LHCN-M2 (cell line): ENCODE measurements at regions not wholly inside any gene's neighbourhood (a gene's known extent, or its start where the extent isn't known, plus 50 kb on each side); places are given as distances from the start of the nearest gene placed in this dataset.
A peak's percentile ranks its signal among the peaks of the same experiment; 100 is the strongest.
"Not testable (repeated sequence)": the region's sequence is repeated elsewhere in the genome, so short reads cannot be mapped to it uniquely, and the experiment has no call there.

Experiments used
- DNase-seq: peaks from one replicate; pipeline ENCODE4 v3.0.0-alpha.2; 2012; ENCODE audit warnings: low read depth

DNA sequence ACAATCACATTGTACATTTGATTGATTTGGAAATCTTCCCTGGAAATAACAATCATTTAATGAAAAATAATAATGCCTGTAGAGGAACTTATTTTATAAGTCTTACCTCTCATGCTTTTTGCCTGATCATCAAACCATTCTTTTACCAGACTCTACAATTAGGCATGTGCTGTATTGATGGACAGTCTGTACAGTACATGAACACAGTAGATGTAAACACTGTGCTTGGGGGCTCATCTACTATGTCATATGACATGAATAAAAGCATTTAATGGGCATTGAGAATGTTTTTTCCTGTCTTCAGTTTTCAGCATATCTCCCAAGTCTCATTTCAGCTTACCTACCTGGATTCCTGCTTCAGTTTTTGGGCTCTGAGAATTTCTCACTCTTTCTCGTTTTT is 1070.9 kb downstream of the STIM2 start:
- no peak for DNase-seq

DNA sequence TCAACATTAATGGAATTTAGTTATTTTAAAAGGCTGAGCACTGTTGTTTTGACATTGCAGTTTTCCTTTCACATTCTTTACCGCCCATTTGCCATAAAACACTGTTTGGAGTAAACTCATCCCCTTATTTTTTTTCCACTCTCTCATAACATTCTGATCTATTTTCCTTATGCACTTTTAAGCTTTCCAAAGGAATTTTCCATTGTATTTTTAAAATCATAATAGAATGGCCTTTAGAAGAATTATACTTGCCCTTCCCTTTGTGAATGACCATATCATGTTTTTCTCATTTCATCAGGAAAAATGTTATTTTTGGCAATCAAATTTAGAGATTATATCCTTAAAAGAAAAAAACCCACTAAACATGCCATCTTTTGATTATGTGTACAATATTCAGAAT is 1074.2 kb downstream of the STIM2 start:
- DNase-seq: no peak

DNA sequence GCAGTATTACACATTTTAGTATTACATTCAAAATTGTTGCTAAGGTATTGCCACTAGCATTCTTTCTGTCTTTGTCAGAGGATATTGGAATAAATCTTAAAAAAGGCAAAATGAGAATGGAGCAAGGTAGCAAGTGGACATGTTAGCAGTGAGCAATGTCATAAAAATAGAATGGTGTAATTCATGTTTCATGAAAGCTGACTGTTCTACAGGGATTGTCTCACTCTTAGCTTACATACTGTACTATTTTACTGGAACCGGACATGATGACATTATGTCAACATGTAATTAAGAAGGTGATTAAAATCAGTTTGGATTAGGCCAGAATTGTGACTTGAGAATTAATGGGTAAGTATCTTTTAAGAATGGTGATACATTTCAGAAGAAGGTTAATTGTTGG is 1086.2 kb downstream of the STIM2 start:
- DNase-seq: no peak

DNA sequence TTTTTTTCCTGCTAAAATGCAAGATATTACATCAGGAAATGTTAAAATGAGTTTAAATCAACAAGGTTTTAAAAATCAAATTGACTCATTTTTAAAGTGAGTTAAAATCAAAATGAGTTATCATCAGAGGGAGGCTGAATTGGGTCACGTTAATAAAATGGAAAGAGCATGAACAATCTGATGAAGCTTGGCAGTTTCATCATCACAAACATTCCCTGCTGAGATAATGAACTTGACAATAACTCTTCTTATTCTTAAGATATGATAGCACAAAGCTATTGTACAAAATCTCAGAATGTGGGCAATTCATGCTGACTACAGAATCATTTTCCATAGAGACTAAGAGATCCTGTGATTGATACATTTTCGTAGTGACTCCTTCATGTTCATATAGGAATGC is 1086.7 kb downstream of the STIM2 start:
- DNase-seq: no peak

GRCh38 chr4:27964095-27964494 is 1103.5 kb downstream of the STIM2 start:
- no peak for DNase-seq

DNA sequence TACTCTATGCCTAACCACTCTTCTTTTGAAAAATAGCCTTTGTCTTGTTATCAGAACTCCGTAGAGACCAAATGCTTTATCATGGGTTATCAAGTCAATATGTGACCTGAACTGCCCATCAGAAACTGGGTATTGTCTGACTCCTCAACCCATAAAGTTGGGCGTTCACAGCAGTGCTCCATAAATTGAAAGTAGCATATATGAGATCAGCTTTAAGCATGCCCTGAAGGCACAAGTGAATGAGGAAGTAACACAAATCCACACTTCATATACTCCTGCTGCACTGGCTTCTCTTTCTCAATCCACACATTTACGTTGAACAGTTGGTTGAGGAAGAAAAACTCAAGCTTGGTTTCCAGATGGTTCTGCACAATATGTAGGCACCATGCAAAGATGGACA is 1106.0 kb downstream of the STIM2 start:
- DNase-seq: no peak

GRCh38 chr4:27973056-27973455 is 1112.4 kb downstream of the STIM2 start:
- no peak for DNase-seq

DNA sequence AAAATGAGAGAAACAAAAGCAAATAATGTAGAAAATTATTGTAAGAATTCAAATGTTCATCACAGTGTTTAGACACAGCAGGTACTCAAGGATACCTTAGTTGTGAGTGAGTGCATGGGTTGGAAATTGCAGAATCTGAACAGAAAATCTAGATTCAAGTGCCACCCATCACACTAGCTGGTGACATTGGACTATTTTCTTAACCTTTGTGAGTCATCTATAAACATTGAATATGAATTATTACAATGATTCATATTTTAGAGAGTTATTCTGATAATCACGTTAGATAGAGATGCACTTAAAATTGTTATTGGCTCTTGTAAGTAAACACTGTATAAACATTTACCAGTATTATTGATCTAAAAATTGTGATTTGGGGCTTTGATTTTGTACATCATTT is 1113.1 kb downstream of the STIM2 start:
- DNase-seq: no peak

DNA sequence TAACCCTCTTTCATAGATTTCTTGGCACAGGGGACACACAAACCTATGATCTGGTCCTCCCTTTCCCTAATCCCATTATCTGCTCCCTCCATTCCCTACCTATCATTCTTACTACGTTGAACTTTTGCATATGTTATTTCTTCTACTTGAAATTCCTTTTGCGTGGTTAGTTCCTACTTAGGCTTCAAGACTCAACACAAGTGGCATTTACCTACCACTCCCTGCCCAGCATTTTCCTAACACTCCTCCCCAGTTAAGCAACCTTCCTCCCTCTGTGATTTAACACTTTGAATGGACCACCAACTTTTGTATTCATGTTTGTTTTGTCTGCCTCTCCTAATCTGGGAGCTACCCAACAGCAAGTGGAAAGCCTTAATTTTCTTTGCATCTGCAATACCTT is 1113.7 kb downstream of the STIM2 start:
- no peak for DNase-seq

GRCh38 chr4:27974881-27975280 is 1114.2 kb downstream of the STIM2 start:
- DNase-seq: not testable (repeated sequence)

DNA sequence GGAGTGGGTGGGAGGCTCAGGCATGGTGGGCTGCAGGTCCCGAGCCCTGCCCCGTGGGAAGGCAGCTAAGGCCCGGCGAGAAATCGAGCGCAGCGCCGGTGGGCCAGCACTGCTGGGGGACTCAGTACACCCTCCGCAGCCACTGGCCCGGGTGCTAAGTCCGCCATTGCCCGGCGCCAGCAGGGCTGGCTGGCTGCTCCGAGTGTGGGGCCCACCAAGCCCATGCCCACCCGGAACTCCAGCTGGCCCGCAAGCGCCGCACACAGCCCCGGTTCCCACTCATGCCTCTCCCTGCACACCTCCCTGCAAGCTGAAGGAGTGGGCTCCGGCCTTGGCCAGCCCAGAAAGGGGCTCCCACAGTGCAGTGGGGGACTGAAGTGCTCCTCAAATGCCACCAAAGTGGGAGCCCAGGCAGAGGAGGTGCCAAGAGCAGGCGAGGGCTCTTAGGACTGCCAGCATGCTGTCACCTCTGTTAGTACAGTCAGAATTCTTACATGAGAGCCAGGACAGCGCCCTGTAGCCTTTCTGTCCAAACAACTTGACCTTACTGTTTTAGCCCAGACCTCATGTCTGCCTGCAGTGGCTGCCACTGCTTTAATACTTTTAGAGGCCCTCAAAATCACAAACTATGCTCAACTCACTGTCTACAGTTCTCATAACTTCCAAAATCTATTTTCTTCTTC is 1117.9 kb downstream of the STIM2 start:
- DNase-seq: not testable (repeated sequence)

DNA sequence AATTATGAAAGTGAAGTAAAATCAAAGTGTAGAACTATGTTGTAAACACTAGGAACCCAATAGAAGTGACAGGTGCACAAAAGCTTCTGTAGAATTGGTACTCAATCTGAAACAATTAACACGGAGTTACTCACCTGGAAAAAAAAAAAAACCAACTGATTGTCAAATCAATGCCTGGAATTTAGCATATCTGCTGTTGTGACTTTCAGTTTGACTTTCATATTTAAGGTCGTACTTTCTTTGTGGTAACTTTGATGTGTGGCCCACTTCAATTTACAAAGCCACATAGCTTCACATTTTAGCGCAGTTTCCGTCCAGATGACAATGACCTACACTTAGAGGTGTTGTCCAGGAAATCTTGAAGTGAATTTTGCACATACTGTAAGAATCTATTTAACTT is 1124.9 kb downstream of the STIM2 start:
- no peak for DNase-seq

DNA sequence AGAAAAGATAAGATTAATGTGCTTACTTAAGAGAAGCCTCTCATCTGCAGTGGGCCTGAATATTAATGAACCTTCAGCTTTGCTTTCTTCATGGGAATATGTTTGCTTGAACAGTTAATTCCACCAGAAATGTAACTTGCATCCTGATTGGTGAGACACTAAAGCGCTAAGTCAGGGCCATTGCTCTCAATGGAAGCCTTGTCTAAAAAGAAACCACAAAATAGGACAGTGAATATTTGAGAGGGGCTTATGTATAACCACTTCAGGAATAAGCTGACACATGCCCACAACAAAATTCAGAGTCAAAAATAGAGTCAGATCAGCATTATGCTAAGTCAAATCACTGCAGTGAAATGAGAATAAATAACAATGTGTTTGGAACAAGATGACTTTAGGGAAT is 1125.8 kb downstream of the STIM2 start:
- DNase-seq: no peak

DNA sequence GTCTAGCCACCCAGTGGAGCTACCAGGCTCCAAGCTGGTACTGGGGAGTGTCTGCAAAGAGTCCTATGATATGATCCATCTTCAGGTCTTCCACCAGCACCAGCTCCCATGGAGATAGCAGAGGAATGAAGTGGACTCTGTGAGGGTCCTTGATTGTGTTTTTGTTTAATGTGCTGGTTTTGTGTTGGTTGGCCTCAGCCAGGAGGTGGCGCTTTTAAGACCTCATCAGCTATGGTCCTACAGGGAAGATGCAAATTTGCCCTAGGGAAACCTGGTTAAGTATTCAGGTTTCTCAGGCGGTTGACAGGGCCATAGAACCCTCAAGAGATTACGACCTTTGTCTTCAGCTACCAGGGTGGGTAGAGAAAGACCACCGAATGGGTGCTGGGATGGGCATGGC is 1141.1 kb downstream of the STIM2 start:
- DNase-seq: no peak

- DNase-seq: no peak
Observed at GRCh38 chr4:28004520-28004919, 1143.9 kb downstream of the STIM2 start.

- DNase-seq: no peak
Observed at GRCh38 chr4:28006021-28006420, 1145.4 kb downstream of the STIM2 start.

- DNase-seq: no peak
Observed at GRCh38 chr4:28007693-28008092, 1147.1 kb downstream of the STIM2 start.

GRCh38 chr4:28009541-28009940 is 1148.9 kb downstream of the STIM2 start:
- DNase-seq: no peak

- no peak for DNase-seq
Observed at GRCh38 chr4:28010577-28011240, 1150.1 kb downstream of the STIM2 start.

GRCh38 chr4:28014469-28014868 is 1153.8 kb downstream of the STIM2 start:
- no peak for DNase-seq

DNA sequence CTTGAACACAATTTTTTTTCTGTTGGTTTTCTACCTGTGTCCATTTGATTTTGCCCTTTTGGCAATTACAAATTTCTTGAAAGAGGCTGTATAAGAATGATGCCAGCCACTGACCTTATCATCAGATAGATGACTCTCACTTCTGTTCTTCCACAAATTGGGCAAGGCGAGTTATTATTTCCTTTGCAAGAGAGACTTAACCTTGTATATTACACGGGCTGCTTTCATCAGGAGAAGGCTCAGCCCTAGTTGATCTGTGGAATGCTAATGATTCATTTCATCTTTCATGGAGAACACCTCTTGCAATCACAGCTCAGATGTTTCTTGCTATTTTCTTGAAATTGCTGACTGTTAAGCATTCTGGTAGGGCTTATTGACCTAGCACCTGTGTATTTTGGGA is 1155.4 kb downstream of the STIM2 start:
- DNase-seq: no peak

DNA sequence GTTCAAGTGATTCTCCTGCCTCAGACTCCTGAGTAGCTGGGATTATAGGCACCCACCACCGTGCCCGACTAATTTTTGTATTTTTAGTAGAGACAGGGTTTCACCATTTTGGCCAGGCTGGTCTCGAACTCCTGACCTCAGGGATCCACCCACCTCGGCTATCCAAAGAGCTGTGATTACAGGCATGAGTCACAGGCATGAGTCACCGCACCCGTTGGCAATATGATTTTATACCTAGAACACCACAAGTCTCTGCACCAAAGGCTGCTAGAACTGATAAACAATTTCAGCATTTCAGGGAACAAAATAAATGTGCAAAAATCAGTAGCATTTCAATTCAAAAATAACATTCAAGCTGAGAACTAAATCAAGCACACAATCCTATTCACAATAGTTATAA is 1177.6 kb downstream of the STIM2 start:
- DNase-seq: peak; percentile 28

DNA sequence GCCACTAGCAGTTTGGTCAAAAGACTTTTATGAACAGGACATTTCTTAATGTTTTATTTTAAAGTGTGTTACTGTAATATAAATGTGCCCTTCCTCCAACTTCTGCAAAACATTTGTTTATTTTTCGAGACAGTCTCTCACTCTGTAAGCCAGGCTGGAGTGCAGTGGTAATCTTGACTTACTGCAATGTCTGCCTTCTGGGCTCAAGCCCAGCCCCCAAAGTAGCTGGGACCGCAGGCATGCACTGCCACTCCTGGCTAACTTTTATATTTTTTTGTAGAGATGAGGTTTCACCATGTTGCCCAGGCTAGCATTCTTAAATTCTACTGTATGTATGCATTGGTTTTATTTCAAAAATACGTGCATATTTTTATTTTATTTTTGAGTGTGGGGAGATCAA is 1201.9 kb downstream of the STIM2 start:
- DNase-seq: no peak
